HCT116 (cell line): ENCODE measurements at regions not wholly inside any gene's neighbourhood (a gene's known extent, or its start where the extent isn't known, plus 50 kb on each side); places are given as distances from the start of the nearest gene placed in this dataset.

Experiments
- ATAC-seq: fragments of 200-7000 bp; cut with Tn5 transposase; 2 replicates; pipeline ENCODE4 v1.9.1; 2020; ENCODE audit warnings: mild to moderate bottlenecking, moderate library complexity
- BruUV-seq: library from RNA; stranded (reverse); fragments of 400-500 nt; replicated peaks from 2 replicates; lab custom pipeline; 2021; lab: Mats Ljungman, UMichigan
- CTCF ChIA-PET: fragments of 300-600 bp; sonication (Branson Sonifier 250); formaldehyde crosslinking; loops from one replicate; lab custom pipeline; 2021; ENCODE audit warnings: antibody characterized with exemption; lab: Charles Lee
- POLR2A ChIA-PET: fragments of 300-600, 350-600 bp; sonication (Branson Sonifier 250); formaldehyde crosslinking; loops from one replicate; lab custom pipeline; 2021; ENCODE audit warnings: antibody characterized with exemption; lab: Charles Lee
- RAD21 ChIA-PET, 2 experiments: fragments of 300-600 bp; sonication (Branson Sonifier 250); formaldehyde crosslinking; loops; one replicate each; lab custom pipeline; 2023; ENCODE audit warnings: low total read pairs in 2 of 2; ENCODE audit not compliant: uncharacterized antibody in 2 of 2, unreplicated experiment in 2 of 2, low non-redundant PET in 1 of 2; lab: Charles Lee
- DNase-seq: peaks from one replicate; pipeline ENCODE4 v3.0.0-alpha.2; 2010; ENCODE audit warnings: low read depth, low spot score
- H2AFZ ChIP-seq: fragments of 200-600 bp; shearing (Covaris generic), sonication (generic); 2 replicates; pipeline ENCODE4 v1.6.1; 2017; ENCODE audit warnings: low read depth, mixed run types, mixed read lengths, antibody characterized with exemption, low read length; ENCODE audit not compliant: poor library complexity, severe bottlenecking
- H3K27ac ChIP-seq: 2 replicates; pipeline ENCODE4 v1.5.1; 2012; ENCODE audit warnings: low read depth, low read length
- H3K27me3 ChIP-seq: fragments of 200-600 bp; sonication (generic); 2 replicates; pipeline ENCODE4 v1.6.1; 2016; ENCODE audit warnings: mixed run types, low read length, mixed read lengths; ENCODE audit not compliant: insufficient read depth
- H3K36me3 ChIP-seq, 2 experiments: fragments of 200-500 bp in 1 of 2; fragments of 200-600 bp in 1 of 2; sonication (Bioruptor generic) in 1 of 2; sonication (generic) in 1 of 2; 2 replicates each; pipeline versions ENCODE4 v1.5.1 to v1.6.1; 2014 to 2016; ENCODE audit warnings: low read length in 2 of 2, inconsistent platforms in 1 of 2, mixed read lengths in 1 of 2, mixed run types in 1 of 2; ENCODE audit not compliant: insufficient read depth in 2 of 2, control insufficient read depth in 1 of 2
- H3K4me1 ChIP-seq, 2 experiments: fragments of 200-600 bp in 1 of 2; sonication (generic) in 1 of 2; 2 replicates each; pipeline versions ENCODE4 v1.5.1 to v1.6.1; 2012 to 2017; ENCODE audit warnings: low read length in 2 of 2, inconsistent platforms in 1 of 2, mild to moderate bottlenecking in 1 of 2, mixed read lengths in 1 of 2, mixed run types in 1 of 2, moderate library complexity in 1 of 2; ENCODE audit not compliant: insufficient read depth in 2 of 2, control insufficient read depth in 1 of 2
- H3K4me2 ChIP-seq: fragments of 200-600 bp; sonication (generic); 2 replicates; pipeline ENCODE4 v1.6.1; 2017; ENCODE audit warnings: mixed run types, low read length, mixed read lengths
- H3K4me3 ChIP-seq, 2 experiments: fragments of 200-600 bp in 1 of 2; sonication (generic) in 1 of 2; replicated peaks in 1 of 2; 2 replicates each; pipeline ENCODE4 v1.5.1; 2011 to 2016; ENCODE audit warnings: low read length in 2 of 2, control low read depth in 1 of 2, low read depth in 1 of 2, mild to moderate bottlenecking in 1 of 2, mixed read lengths in 1 of 2, mixed run types in 1 of 2
- H3K79me2 ChIP-seq: fragments of 200-600 bp; sonication (generic); 2 replicates; pipeline ENCODE4 v1.6.1; 2017; ENCODE audit warnings: mild to moderate bottlenecking, mixed run types, low read length, moderate library complexity, mixed read lengths; ENCODE audit not compliant: insufficient read depth
- H3K9ac ChIP-seq: fragments of 200-600 bp; sonication (generic); 2 replicates; pipeline ENCODE4 v1.6.1; 2016; ENCODE audit warnings: low read length, mixed read lengths
- H3K9me2 ChIP-seq: fragments of 200-600 bp; sonication (generic), shearing (Covaris generic); 2 replicates; pipeline ENCODE4 v1.6.1; 2017; ENCODE audit warnings: mixed run types, mild to moderate bottlenecking, moderate library complexity; ENCODE audit not compliant: insufficient read depth
- H3K9me3 ChIP-seq, 2 experiments: fragments of 200-500 bp in 1 of 2; fragments of 200-600 bp in 1 of 2; sonication (Bioruptor generic) in 1 of 2; sonication (generic) in 1 of 2; 2 replicates each; pipeline ENCODE4 v1.6.1; 2014 to 2017; ENCODE audit warnings: low read length in 2 of 2, mixed read lengths in 2 of 2, inconsistent platforms in 1 of 2, low read depth in 1 of 2, mild to moderate bottlenecking in 1 of 2, mixed run types in 1 of 2, moderate library complexity in 1 of 2; ENCODE audit not compliant: control insufficient read depth in 1 of 2, insufficient read depth in 1 of 2
- H4K20me1 ChIP-seq: fragments of 200-600 bp; sonication (generic), shearing (Covaris generic); 2 replicates; pipeline ENCODE4 v1.6.1; 2017; ENCODE audit warnings: mixed run types, mild to moderate bottlenecking, moderate library complexity; ENCODE audit not compliant: insufficient read depth
- CBX3 ChIP-seq: IDR thresholded peaks from 2 replicates; pipeline ENCODE4 v1.6.1; 2012; ENCODE audit warnings: low read depth
- MAX ChIP-seq: IDR thresholded peaks from 2 replicates; pipeline ENCODE4 v1.6.1; 2012
- TCF7L2 ChIP-seq: IDR thresholded peaks from 2 replicates; pipeline ENCODE4 v1.7.0; 2011; ENCODE audit warnings: borderline replicate concordance, inconsistent platforms; ENCODE audit not compliant: insufficient read depth, insufficient read length; ENCODE audit errors: extremely low read depth
- ZNF274 ChIP-seq: fragments of 200-500 bp; sonication (Bioruptor generic); IDR thresholded peaks from 2 replicates; pipeline ENCODE4 v1.6.1; 2014; ENCODE audit warnings: mild to moderate bottlenecking, low read depth, low read length, inconsistent platforms
- intact Hi-C: fragments of 100-400 bp; cut with micrococcal nuclease; formaldehyde crosslinking; loops from 2 replicates; pipeline ENCODE4 v1.10.0; 2022

GRCh38 chr1:65512967-65513780, 92.7 kb downstream of the LEPR start:
- intact Hi-C loops = no loop called here
- Histone ChIP-seq H3K27ac (peak overlapping the region; percentile 44; the same call in 1 of the 2 replicates), H3K79me2 (no peaks in the 10 kb centered on the region), H3K36me3 (no peaks in the 10 kb centered on the region), H3K27me3 (no peaks in the 10 kb centered on the region), H3K4me2 (peak overlapping the region; percentile 29), H2AFZ (no peak overlapping the region)
- ATAC-seq = peak; percentile 49; the same call in 1 of the 2 replicates
- DNase-seq = no peak
- no TSS peak for BruUV-seq
- ChIA-PET RAD21 (no interaction called here), POLR2A (no interaction called here), CTCF (no interaction called here)
- TF ChIP-seq MAX = 0 out of 2 replicates have a peak, but pooled peaks have one; percentile 41
- no peak for TF ChIP-seq ZNF274
- peak; percentile 39 for TF ChIP-seq TCF7L2
- TF ChIP-seq, all 23 proteins: peak for 2
- no peak overlapping the region for H3K4me3 ChIP-seq
- no peak overlapping the region for H3K9ac ChIP-seq
- H4K20me1 ChIP-seq = no peaks in the 10 kb centered on the region
- no peaks in the 10 kb centered on the region for H3K9me2 ChIP-seq
- no peaks in the 10 kb centered on the region for H3K9me3 ChIP-seq
- H3K4me1 ChIP-seq = peaks cover 7 to 17% of the 10 kb centered on the region in 2 experiments; a peak in 3 of 4 replicates

GRCh38 chr1:65514041-65514440, 93.6 kb downstream of the LEPR start:
- no TSS peak for BruUV-seq
- RAD21 ChIA-PET = no interaction called here
- no peak overlapping the region for H3K4me2 ChIP-seq
- H3K27ac ChIP-seq = peak overlapping the region; percentile 44; the same call in 1 of the 2 replicates
- no peak for ATAC-seq
- no peaks in the 10 kb centered on the region for H3K27me3 ChIP-seq
- no peaks in the 10 kb centered on the region for H3K36me3 ChIP-seq
- H3K9ac ChIP-seq = no peak overlapping the region
- no peak overlapping the region for H2AFZ ChIP-seq
- DNase-seq = no peak
- H3K4me1 ChIP-seq = peaks cover 7 to 17% of the 10 kb centered on the region in 2 experiments; a peak in 3 of 4 replicates
- no peaks in the 10 kb centered on the region for H3K79me2 ChIP-seq
- H3K9me2 ChIP-seq = no peaks in the 10 kb centered on the region
- H4K20me1 ChIP-seq = no peaks in the 10 kb centered on the region
- H3K9me3 ChIP-seq = no peaks in the 10 kb centered on the region
- intact Hi-C loops = no loop called here
- no peak overlapping the region for H3K4me3 ChIP-seq
- POLR2A ChIA-PET = no interaction called here
- TF ChIP-seq CBX3 = no peak
- TF ChIP-seq, all 23 proteins: peak for 0
- CTCF ChIA-PET = no interaction called here
